BE2C (cell line): ENCODE measurements at regions not wholly inside any gene's neighbourhood (a gene's known extent, or its start where the extent isn't known, plus 50 kb on each side); places are given as distances from the start of the nearest gene placed in this dataset.
A peak's percentile ranks its signal among the peaks of the same experiment; 100 is the strongest.

Experiments
- DNase-seq: peaks from one replicate; pipeline ENCODE4 v3.0.0-alpha.2; 2020
- H3K27me3 ChIP-seq: fragments of 250-450 bp; sonication (Bioruptor Pico); 2 replicates; pipeline ENCODE4 v1.5.1; 2020; ENCODE audit warnings: mild to moderate bottlenecking
- H3K36me3 ChIP-seq: fragments of 250-450 bp; sonication (Bioruptor Pico); 2 replicates; pipeline ENCODE4 v1.5.1; 2020; ENCODE audit warnings: mild to moderate bottlenecking
- H3K4me1 ChIP-seq: fragments of 250-450 bp; sonication (Bioruptor Pico); 2 replicates; pipeline ENCODE4 v1.5.1; 2020
- H3K4me3 ChIP-seq: 2 replicates; pipeline ENCODE4 v1.5.1; 2011; ENCODE audit warnings: low read depth, low read length
- H3K9me3 ChIP-seq: fragments of 250-450 bp; sonication (Bioruptor Pico); 2 replicates; pipeline ENCODE4 v1.5.1; 2020
- TF ChIP-seq, protein P1 (sequence below): IDR thresholded peaks from 2 replicates; pipeline ENCODE4 v1.5.1; 2012; ENCODE audit warnings: mild to moderate bottlenecking, low read depth, low read length

DNA sequence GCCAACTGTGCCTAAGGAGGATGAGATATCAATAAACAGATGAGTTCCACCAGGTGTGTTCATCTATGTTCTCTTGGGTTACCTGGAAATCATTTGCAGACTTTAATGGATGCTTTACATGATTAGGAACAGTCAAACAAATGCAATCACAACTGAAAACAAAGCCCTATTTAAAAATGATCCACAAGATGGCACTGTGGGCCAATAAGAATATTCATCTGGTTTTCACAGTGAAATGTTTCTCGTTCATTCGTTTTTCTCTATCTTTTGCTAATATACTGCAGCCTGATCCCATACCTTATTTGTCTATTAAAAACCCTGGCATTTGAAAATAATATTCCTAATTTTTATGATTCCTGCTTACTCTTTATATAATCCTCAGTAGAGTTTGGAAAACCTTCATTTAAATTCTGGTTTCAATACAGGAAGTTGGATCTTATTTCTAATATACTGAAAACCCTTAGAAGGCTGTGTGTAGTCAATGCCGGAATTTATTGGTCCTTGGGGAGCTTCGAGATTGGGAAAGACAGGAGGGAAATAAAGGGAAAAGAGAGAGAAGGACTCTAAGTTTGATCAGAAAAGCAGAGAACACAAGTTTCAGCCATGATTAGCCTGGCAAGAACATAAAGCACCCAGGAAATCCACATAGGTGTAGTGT is 63.8 kb upstream of the TAPT1 start:
- H3K27me3 ChIP-seq, result no peaks in the 10 kb centered on the region
- H3K9me3 ChIP-seq, result no peaks in the 10 kb centered on the region
- H3K4me1 ChIP-seq, result no peaks in the 10 kb centered on the region
- H3K4me3 ChIP-seq, result 0 out of 2 replicates have a peak overlapping the region, but pooled peaks have one; percentile 10
- no peaks in the 10 kb centered on the region for H3K36me3 ChIP-seq
- TF ChIP-seq, protein P1, sequence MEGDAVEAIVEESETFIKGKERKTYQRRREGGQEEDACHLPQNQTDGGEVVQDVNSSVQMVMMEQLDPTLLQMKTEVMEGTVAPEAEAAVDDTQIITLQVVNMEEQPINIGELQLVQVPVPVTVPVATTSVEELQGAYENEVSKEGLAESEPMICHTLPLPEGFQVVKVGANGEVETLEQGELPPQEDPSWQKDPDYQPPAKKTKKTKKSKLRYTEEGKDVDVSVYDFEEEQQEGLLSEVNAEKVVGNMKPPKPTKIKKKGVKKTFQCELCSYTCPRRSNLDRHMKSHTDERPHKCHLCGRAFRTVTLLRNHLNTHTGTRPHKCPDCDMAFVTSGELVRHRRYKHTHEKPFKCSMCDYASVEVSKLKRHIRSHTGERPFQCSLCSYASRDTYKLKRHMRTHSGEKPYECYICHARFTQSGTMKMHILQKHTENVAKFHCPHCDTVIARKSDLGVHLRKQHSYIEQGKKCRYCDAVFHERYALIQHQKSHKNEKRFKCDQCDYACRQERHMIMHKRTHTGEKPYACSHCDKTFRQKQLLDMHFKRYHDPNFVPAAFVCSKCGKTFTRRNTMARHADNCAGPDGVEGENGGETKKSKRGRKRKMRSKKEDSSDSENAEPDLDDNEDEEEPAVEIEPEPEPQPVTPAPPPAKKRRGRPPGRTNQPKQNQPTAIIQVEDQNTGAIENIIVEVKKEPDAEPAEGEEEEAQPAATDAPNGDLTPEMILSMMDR, result peak; percentile 64
- DNase-seq, result no peak

GRCh38 chr4:16284050-16284449 is 57.8 kb upstream of the TAPT1 start:
- TF ChIP-seq, protein P1, result no peak

GRCh38 chr4:16278178-16278577 is 51.9 kb upstream of the TAPT1 start:
- Histone ChIP-seq H3K27me3 (no peaks in the 10 kb centered on the region), H3K4me3 (no peak overlapping the region), H3K9me3 (no peaks in the 10 kb centered on the region), H3K4me1 (no peaks in the 10 kb centered on the region), H3K36me3 (no peaks in the 10 kb centered on the region)
- DNase-seq, result no peak
- TF ChIP-seq, protein P1, result peak; percentile 48

More at GRCh38 chr4:16284050-16284449, 57.8 kb upstream of the TAPT1 start:
- no peaks in the 10 kb centered on the region for H3K9me3 ChIP-seq
- H3K4me1 ChIP-seq, result no peaks in the 10 kb centered on the region
- DNase-seq, result no peak
- H3K36me3 ChIP-seq, result no peaks in the 10 kb centered on the region
- H3K27me3 ChIP-seq, result no peaks in the 10 kb centered on the region
- no peak overlapping the region for H3K4me3 ChIP-seq
